Uterus (tissue), 3 donors: ENCODE measurements at regions not wholly inside any gene's neighbourhood (a gene's known extent, or its start where the extent isn't known, plus 50 kb on each side); places are given as distances from the start of the nearest gene placed in this dataset.

ENCODE experiments used
- DNase-seq, 2 donors: peaks; one replicate each; pipeline ENCODE4 v3.0.0-alpha.2; 2019 to 2020
- H3K27ac ChIP-seq, 2 donors: fragments of 200-600 bp; sonication (generic); 1 replicate in 1 of 2; 2 replicates in 1 of 2; pipeline ENCODE4 v1.5.1; 2016 to 2018
- H3K27me3 ChIP-seq, 2 donors: fragments of 200-600 bp; sonication (generic); one replicate each; pipeline ENCODE4 v1.5.1; 2018 to 2019; ENCODE audit warnings: control low read depth in 1 of 2
- H3K36me3 ChIP-seq, 2 donors: fragments of 200-600 bp; sonication (generic); one replicate each; pipeline ENCODE4 v1.5.1; 2019; ENCODE audit warnings: control low read depth in 1 of 2
- H3K4me1 ChIP-seq, 2 donors: fragments of 200-600 bp; sonication (generic); one replicate each; pipeline ENCODE4 v1.5.1; 2018 to 2019; ENCODE audit warnings: control low read depth in 1 of 2
- H3K4me3 ChIP-seq, 2 donors: fragments of 200-600 bp; sonication (generic); 1 replicate in 1 of 2; 2 replicates in 1 of 2; pipeline ENCODE4 v1.5.1; 2018 to 2019; ENCODE audit warnings: mild to moderate bottlenecking in 1 of 2
- H3K9me3 ChIP-seq, 2 donors: fragments of 200-600 bp; sonication (generic); one replicate each; pipeline ENCODE4 v1.5.1; 2019; ENCODE audit warnings: control low read depth in 1 of 2
- POLR2A ChIP-seq, 2 donors: fragments of 450-650 bp; IDR thresholded peaks; one replicate each; pipeline ENCODE4 v1.6.1; 2016; ENCODE audit warnings: antibody characterized with exemption in 2 of 2, mild to moderate bottlenecking in 1 of 2, moderate library complexity in 1 of 2
- intact Hi-C: fragments of 100-400 bp; cut with DNase I; formaldehyde crosslinking; loops from one replicate; pipeline ENCODE4 v1.15.1; 2023; ENCODE audit warnings: low total_unique reads
- TF ChIP-seq, protein P1 (sequence below), 4 experiments: fragments of 200-600 bp in 2 of 4; fragments of 450-650 bp in 2 of 4; sonication (generic) in 2 of 4; IDR thresholded peaks; one replicate each; pipeline ENCODE4 v1.5.1; 2016 to 2019; ENCODE audit warnings: antibody characterized with exemption in 4 of 4, mild to moderate bottlenecking in 2 of 4, moderate library complexity in 1 of 4
- donor health status: DM: yes; HTN: yes; CAD: no.

DNA sequence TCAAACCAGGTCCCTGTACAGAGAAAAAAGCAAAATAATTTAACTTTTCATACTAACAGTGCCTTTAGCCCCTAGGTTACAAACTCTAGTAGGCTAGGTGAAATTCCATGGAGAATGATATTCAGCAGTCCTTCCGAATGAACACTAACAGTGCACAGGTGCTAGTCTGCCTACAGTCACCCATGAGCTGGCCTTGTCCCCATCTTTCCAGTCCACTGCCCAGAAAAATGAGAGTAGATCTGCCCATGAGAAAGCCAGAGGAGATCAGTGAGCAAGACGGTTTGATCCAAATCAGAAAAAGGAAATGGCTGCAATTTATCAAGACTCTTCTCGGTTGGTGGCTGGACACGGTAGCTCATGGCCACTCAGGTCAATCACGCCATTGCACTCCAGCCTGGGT lies 524.9 kb downstream of the FGF9 start:
- intact Hi-C loops, result no loop called here
- H3K4me1 ChIP-seq, result no peaks in the 10 kb centered on the region
- DNase-seq, result no peak
- H3K27ac ChIP-seq, result no peak overlapping the region
- no peak overlapping the region for H3K4me3 ChIP-seq
- H3K27me3 ChIP-seq, result no peaks in the 10 kb centered on the region
- TF ChIP-seq, protein P1, sequence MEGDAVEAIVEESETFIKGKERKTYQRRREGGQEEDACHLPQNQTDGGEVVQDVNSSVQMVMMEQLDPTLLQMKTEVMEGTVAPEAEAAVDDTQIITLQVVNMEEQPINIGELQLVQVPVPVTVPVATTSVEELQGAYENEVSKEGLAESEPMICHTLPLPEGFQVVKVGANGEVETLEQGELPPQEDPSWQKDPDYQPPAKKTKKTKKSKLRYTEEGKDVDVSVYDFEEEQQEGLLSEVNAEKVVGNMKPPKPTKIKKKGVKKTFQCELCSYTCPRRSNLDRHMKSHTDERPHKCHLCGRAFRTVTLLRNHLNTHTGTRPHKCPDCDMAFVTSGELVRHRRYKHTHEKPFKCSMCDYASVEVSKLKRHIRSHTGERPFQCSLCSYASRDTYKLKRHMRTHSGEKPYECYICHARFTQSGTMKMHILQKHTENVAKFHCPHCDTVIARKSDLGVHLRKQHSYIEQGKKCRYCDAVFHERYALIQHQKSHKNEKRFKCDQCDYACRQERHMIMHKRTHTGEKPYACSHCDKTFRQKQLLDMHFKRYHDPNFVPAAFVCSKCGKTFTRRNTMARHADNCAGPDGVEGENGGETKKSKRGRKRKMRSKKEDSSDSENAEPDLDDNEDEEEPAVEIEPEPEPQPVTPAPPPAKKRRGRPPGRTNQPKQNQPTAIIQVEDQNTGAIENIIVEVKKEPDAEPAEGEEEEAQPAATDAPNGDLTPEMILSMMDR (IDR thresholded peaks at IDR 0.05), result no peak
- no peak for TF ChIP-seq POLR2A (IDR thresholded peaks at IDR 0.05)
- H3K36me3 ChIP-seq, result no peaks in the 10 kb centered on the region
- no peaks in the 10 kb centered on the region for H3K9me3 ChIP-seq

DNA sequence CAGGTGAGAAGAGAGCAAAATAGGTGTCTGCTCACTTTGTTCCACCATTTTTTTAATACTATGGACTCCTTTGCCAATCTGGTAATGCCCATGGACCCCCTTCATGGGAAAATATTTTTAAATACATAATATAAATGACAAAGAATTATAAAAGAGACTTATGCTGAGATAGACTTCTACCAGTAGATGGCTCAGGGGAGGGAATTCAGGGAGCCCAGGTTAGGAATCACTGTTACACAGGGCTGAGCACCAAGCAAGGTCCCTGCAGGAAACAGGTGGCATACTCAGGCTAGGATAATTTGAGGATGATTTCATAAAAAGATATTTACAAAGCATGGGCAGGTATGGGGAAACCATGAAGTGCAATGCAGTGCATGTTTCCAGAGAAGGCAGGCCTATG lies 525.9 kb downstream of the FGF9 start:
- TF ChIP-seq, protein P1 (IDR thresholded peaks at IDR 0.05), result no peak
- TF ChIP-seq POLR2A (IDR thresholded peaks at IDR 0.05), result no peak
- DNase-seq, result no peak
- no peaks in the 10 kb centered on the region for H3K9me3 ChIP-seq

DNA sequence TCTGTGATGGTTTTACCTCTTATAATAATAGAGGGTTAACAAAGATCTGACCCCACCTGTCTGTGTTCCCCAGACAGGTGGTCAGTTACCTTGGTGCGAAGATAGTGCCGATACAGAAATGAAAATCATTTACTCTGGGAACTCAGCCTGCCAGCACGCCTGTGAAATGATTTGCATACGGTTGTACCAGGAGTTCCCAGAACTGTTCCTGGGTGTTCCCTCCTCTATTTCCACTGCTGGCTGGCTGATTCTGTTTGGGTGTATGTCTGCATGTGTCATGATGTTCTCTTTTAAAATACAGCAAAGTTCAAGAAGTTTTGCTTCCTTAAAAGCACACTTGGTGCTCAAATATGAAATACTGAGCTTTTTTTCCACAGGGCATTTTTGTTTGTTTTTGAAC lies 527.1 kb downstream of the FGF9 start:
- no peaks in the 10 kb centered on the region for H3K36me3 ChIP-seq
- no peaks in the 10 kb centered on the region for H3K9me3 ChIP-seq
- DNase-seq, result no peak
- H3K4me3 ChIP-seq, result peak overlapping the region in 1 of 2 donors; percentile 10
- no peak for TF ChIP-seq POLR2A (IDR thresholded peaks at IDR 0.05)
- TF ChIP-seq, protein P1 (IDR thresholded peaks at IDR 0.05), result no peak
- no peaks in the 10 kb centered on the region for H3K4me1 ChIP-seq
- no peaks in the 10 kb centered on the region for H3K27me3 ChIP-seq
- H3K27ac ChIP-seq, result no peak overlapping the region
- intact Hi-C loops, result no loop called here

More for the DNA sequence above, 525.9 kb downstream of the FGF9 start:
- H3K36me3 ChIP-seq, result no peaks in the 10 kb centered on the region
- H3K4me3 ChIP-seq, result no peak overlapping the region
- H3K4me1 ChIP-seq, result no peaks in the 10 kb centered on the region
- H3K27me3 ChIP-seq, result no peaks in the 10 kb centered on the region
- intact Hi-C loops, result no loop called here
- H3K27ac ChIP-seq, result no peak overlapping the region

DNA sequence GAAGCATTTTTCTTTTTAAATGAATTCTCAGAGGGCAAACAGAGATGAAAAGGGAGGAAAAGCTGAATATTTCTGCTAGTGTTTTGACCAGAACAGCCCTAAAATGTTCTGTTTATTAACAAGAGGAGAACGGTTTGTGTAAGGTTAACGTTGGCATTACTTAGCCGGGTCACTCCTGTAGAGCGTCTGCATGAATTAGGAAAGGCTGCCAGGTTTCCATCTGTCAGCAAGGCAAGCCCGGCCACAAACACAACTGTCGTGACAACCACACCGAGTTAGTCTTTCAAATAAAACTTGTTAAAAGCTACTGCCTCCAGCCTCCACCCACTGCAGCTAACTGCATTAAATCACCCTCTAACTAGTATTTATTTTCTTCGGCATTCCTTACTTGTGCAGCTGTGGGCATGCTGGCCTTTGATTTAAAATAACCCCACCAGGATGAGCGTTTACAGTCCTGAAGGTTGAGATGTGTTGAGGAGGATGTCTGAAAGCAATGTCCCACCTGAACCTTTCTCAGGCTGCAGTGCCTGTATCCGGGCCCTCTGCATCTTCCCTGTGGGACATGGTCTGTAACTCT lies 527.9 kb downstream of the FGF9 start:
- H3K27ac ChIP-seq, result no peak overlapping the region

DNA sequence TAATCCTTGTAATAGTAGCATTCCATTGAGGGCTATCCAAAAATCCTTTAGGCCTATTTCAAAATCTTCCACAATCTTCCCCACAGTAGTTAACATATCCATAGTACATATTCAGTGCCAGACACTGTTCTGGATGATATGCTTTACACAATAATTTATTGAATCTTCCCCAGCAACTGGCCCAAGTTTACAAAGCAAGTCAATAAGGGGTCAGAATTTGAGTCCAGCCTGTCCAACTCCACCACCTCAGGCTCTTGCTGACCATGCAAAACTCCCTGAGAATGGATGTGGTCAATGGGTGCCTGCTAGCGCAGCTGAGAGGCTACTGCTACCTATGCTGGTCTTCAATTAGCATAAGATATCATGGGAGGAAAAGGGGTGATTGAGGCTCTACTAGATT lies 529.6 kb downstream of the FGF9 start:
- Histone ChIP-seq H3K4me3 (no peak overlapping the region), H3K27me3 (no peaks in the 10 kb centered on the region)

More for the DNA sequence above, 527.9 kb downstream of the FGF9 start:
- H3K36me3 ChIP-seq, result no peaks in the 10 kb centered on the region
- intact Hi-C loops, result no loop called here
- no peaks in the 10 kb centered on the region for H3K4me1 ChIP-seq
- no peaks in the 10 kb centered on the region for H3K9me3 ChIP-seq
- no peak overlapping the region for H3K4me3 ChIP-seq
- DNase-seq, result no peak
- TF ChIP-seq POLR2A (IDR thresholded peaks at IDR 0.05), result no peak
- TF ChIP-seq, protein P1 (IDR thresholded peaks at IDR 0.05), result no peak
- H3K27me3 ChIP-seq, result no peaks in the 10 kb centered on the region

More for the DNA sequence above, 529.6 kb downstream of the FGF9 start:
- H3K9me3 ChIP-seq, result no peaks in the 10 kb centered on the region
- no peaks in the 10 kb centered on the region for H3K36me3 ChIP-seq
- no peak overlapping the region for H3K27ac ChIP-seq
- intact Hi-C loops, result no loop called here
- no peak for TF ChIP-seq POLR2A (IDR thresholded peaks at IDR 0.05)
- TF ChIP-seq, protein P1 (IDR thresholded peaks at IDR 0.05), result no peak
- no peak for DNase-seq
- H3K4me1 ChIP-seq, result no peaks in the 10 kb centered on the region
